BLaER1 treated with 17β-estradiol and CSF1 and Interleukin-3, amounts not matched to agents 10 nM and 100 nM (cell line): ENCODE measurements at regions not wholly inside any gene's neighbourhood (a gene's known extent, or its start where the extent isn't known, plus 50 kb on each side); places are given as distances from the start of the nearest gene placed in this dataset.

Experiments
- H3K27ac ChIP-seq, 11 experiments: shearing (Covaris generic); formaldehyde crosslinking; 2 replicates each; pipeline ENCODE4 v1.8.1; 2022
- H3K27me3 ChIP-seq, 11 experiments: shearing (Covaris generic); formaldehyde crosslinking; 2 replicates each; pipeline ENCODE4 v1.8.1; 2022
- H3K36me3 ChIP-seq, 11 experiments: shearing (Covaris generic); formaldehyde crosslinking; 2 replicates each; pipeline ENCODE4 v1.8.1; 2022
- H3K4me1 ChIP-seq, 10 experiments: shearing (Covaris generic); formaldehyde crosslinking; 2 replicates each; pipeline ENCODE4 v1.8.1; 2022
- H3K4me2 ChIP-seq, 11 experiments: shearing (Covaris generic); formaldehyde crosslinking; 2 replicates each; pipeline ENCODE4 v1.8.1; 2022
- H3K4me3 ChIP-seq, 10 experiments: shearing (Covaris generic); formaldehyde crosslinking; 2 replicates each; pipeline ENCODE4 v1.8.1; 2022
- H3K9ac ChIP-seq, 11 experiments: shearing (Covaris generic); formaldehyde crosslinking; 2 replicates each; pipeline ENCODE4 v1.8.1; 2022
- H3K9me3 ChIP-seq, 11 experiments: shearing (Covaris generic); formaldehyde crosslinking; replicated peaks in 1 of 11; 2 replicates each; pipeline ENCODE4 v1.8.1; 2022
- H4K20me1 ChIP-seq, 11 experiments: shearing (Covaris generic); formaldehyde crosslinking; 2 replicates each; pipeline ENCODE4 v1.8.1; 2022
- Cebpa-rat ChIP-seq, 11 experiments: shearing (Covaris generic); IDR thresholded peaks; 2 replicates each; pipeline ENCODE4 v1.8.1; 2022

GRCh38 chr20:41837669-41838224 lies 219.6 kb upstream of the CHD6 start:
- no peak for TF ChIP-seq Cebpa-rat (IDR thresholded peaks at IDR 0.05)
- Histone ChIP-seq H3K4me2 (peak overlapping the region in 2 of 11 experiments; percentile 5 to 10; a peak in 2 of 22 replicates), H3K9ac (no peak overlapping the region)

GRCh38 chr20:41833739-41834138 lies 215.6 kb upstream of the CHD6 start:
- Histone ChIP-seq H3K9ac (no peak overlapping the region), H3K27me3 (no peaks in the 10 kb centered on the region), H3K36me3 (no peaks in the 10 kb centered on the region), H3K9me3 (peaks cover 0 to 24% (median 13%) of the 10 kb centered on the region in 11 experiments; a peak in 19 of 22 replicates), H3K27ac (no peak overlapping the region), H3K4me1 (peaks cover 0 to 11% (median 9%) of the 10 kb centered on the region in 10 experiments; a peak in 10 of 20 replicates), H3K4me2 (no peak overlapping the region), H4K20me1 (no peaks in the 10 kb centered on the region), H3K4me3 (no peak overlapping the region)
- TF ChIP-seq Cebpa-rat (IDR thresholded peaks at IDR 0.05): no peak

More at GRCh38 chr20:41837669-41838224, 219.6 kb upstream of the CHD6 start:
- no peaks in the 10 kb centered on the region for H3K36me3 ChIP-seq
- no peaks in the 10 kb centered on the region for H4K20me1 ChIP-seq
- H3K27me3 ChIP-seq: no peaks in the 10 kb centered on the region
- no peaks in the 10 kb centered on the region for H3K9me3 ChIP-seq
- H3K27ac ChIP-seq: no peak overlapping the region
- H3K4me1 ChIP-seq: 0 out of 20 replicates have a peak, but pooled peaks cover 0 to 5% (median 0%) of the 10 kb centered on the region in 10 experiments
- no peak overlapping the region for H3K4me3 ChIP-seq

- Histone ChIP-seq H3K9me3 (peaks cover 0 to 27% (median 13%) of the 10 kb centered on the region in 11 experiments; a peak in 19 of 22 replicates), H3K36me3 (no peaks in the 10 kb centered on the region), H3K27ac (no peak overlapping the region), H3K27me3 (peaks cover 0 to 4% (median 0%) of the 10 kb centered on the region in 11 experiments; a peak in 1 of 22 replicates), H4K20me1 (no peaks in the 10 kb centered on the region), H3K9ac (no peak overlapping the region), H3K4me3 (no peak overlapping the region), H3K4me1 (peaks cover 0 to 18% (median 9%) of the 10 kb centered on the region in 10 experiments; a peak in 10 of 20 replicates), H3K4me2 (peak overlapping the region in 9 of 11 experiments; percentile 2 to 31 (median 21); a peak in 6 of 22 replicates)
- no peak for TF ChIP-seq Cebpa-rat (IDR thresholded peaks at IDR 0.05)
These were observed 212.5 kb upstream of the CHD6 start for GRCh38 chr20:41830702-41831101.

GRCh38 chr20:41819436-41819835 lies 201.3 kb upstream of the CHD6 start:
- H3K9me3 ChIP-seq: 0 out of 22 replicates have a peak, but pooled peaks cover 0 to 9% (median 0%) of the 10 kb centered on the region in 11 experiments
- no peak overlapping the region for H3K27ac ChIP-seq
- no peaks in the 10 kb centered on the region for H4K20me1 ChIP-seq
- no peak overlapping the region for H3K9ac ChIP-seq
- H3K36me3 ChIP-seq: no peaks in the 10 kb centered on the region
- no peak for TF ChIP-seq Cebpa-rat (IDR thresholded peaks at IDR 0.05)
- H3K27me3 ChIP-seq: no peaks in the 10 kb centered on the region
- no peaks in the 10 kb centered on the region for H3K4me1 ChIP-seq
- H3K4me2 ChIP-seq: no peak overlapping the region
- no peak overlapping the region for H3K4me3 ChIP-seq

- H3K9me3 ChIP-seq: 0 out of 22 replicates have a peak, but pooled peaks cover 0 to 9% (median 0%) of the 10 kb centered on the region in 11 experiments
- no peaks in the 10 kb centered on the region for H3K4me1 ChIP-seq
- H3K27ac ChIP-seq: no peak overlapping the region
- TF ChIP-seq Cebpa-rat (IDR thresholded peaks at IDR 0.05): no peak
- H3K36me3 ChIP-seq: no peaks in the 10 kb centered on the region
- no peak overlapping the region for H3K4me3 ChIP-seq
- H3K27me3 ChIP-seq: no peaks in the 10 kb centered on the region
- H3K9ac ChIP-seq: no peak overlapping the region
- no peak overlapping the region for H3K4me2 ChIP-seq
- H4K20me1 ChIP-seq: no peaks in the 10 kb centered on the region
These were observed 200.8 kb upstream of the CHD6 start for GRCh38 chr20:41818991-41819390.

GRCh38 chr20:41818369-41818768 lies 200.2 kb upstream of the CHD6 start:
- Histone ChIP-seq H4K20me1 (no peaks in the 10 kb centered on the region), H3K27ac (no peak overlapping the region), H3K27me3 (no peaks in the 10 kb centered on the region), H3K4me2 (no peak overlapping the region), H3K4me3 (no peak overlapping the region), H3K9ac (no peak overlapping the region), H3K9me3 (peaks cover 0 to 8% (median 0%) of the 10 kb centered on the region in 11 experiments; a peak in 4 of 22 replicates), H3K4me1 (no peaks in the 10 kb centered on the region), H3K36me3 (no peaks in the 10 kb centered on the region)
- no peak for TF ChIP-seq Cebpa-rat (IDR thresholded peaks at IDR 0.05)

GRCh38 chr20:41811456-41811855 lies 193.3 kb upstream of the CHD6 start:
- Histone ChIP-seq H3K27me3 (no peaks in the 10 kb centered on the region), H3K9ac (no peak overlapping the region), H3K4me2 (no peak overlapping the region), H3K36me3 (no peaks in the 10 kb centered on the region), H3K9me3 (peaks cover 0 to 21% (median 8%) of the 10 kb centered on the region in 11 experiments; a peak in 10 of 22 replicates), H4K20me1 (no peaks in the 10 kb centered on the region), H3K27ac (no peak overlapping the region), H3K4me3 (no peak overlapping the region), H3K4me1 (no peaks in the 10 kb centered on the region)
- TF ChIP-seq Cebpa-rat (IDR thresholded peaks at IDR 0.05): no peak

- Histone ChIP-seq H3K4me1 (no peaks in the 10 kb centered on the region), H3K9ac (no peak overlapping the region), H3K9me3 (no peaks in the 10 kb centered on the region)
These were observed 181.9 kb upstream of the CHD6 start for GRCh38 chr20:41800040-41800439.

GRCh38 chr20:41798930-41799502 lies 180.8 kb upstream of the CHD6 start:
- H3K4me3 ChIP-seq: no peak overlapping the region
- H3K4me2 ChIP-seq: no peak overlapping the region
- no peak overlapping the region for H3K9ac ChIP-seq
- H3K36me3 ChIP-seq: no peaks in the 10 kb centered on the region
- no peak for TF ChIP-seq Cebpa-rat (IDR thresholded peaks at IDR 0.05)
- H3K27ac ChIP-seq: no peak overlapping the region
- H3K9me3 ChIP-seq: no peaks in the 10 kb centered on the region
- H3K4me1 ChIP-seq: no peaks in the 10 kb centered on the region
- H4K20me1 ChIP-seq: no peaks in the 10 kb centered on the region
- no peaks in the 10 kb centered on the region for H3K27me3 ChIP-seq

More at GRCh38 chr20:41800040-41800439, 181.9 kb upstream of the CHD6 start:
- H3K27me3 ChIP-seq: no peaks in the 10 kb centered on the region
- no peak overlapping the region for H3K27ac ChIP-seq
- no peaks in the 10 kb centered on the region for H4K20me1 ChIP-seq
- no peaks in the 10 kb centered on the region for H3K36me3 ChIP-seq
- H3K4me2 ChIP-seq: no peak overlapping the region
- no peak overlapping the region for H3K4me3 ChIP-seq
- TF ChIP-seq Cebpa-rat (IDR thresholded peaks at IDR 0.05): no peak

- no peaks in the 10 kb centered on the region for H3K27me3 ChIP-seq
- H3K36me3 ChIP-seq: no peaks in the 10 kb centered on the region
- H3K4me2 ChIP-seq: no peak overlapping the region
- H4K20me1 ChIP-seq: no peaks in the 10 kb centered on the region
- no peak for TF ChIP-seq Cebpa-rat (IDR thresholded peaks at IDR 0.05)
- H3K9me3 ChIP-seq: peaks cover 0 to 6% (median 0%) of the 10 kb centered on the region in 11 experiments; a peak in 1 of 22 replicates
- no peak overlapping the region for H3K9ac ChIP-seq
- H3K4me1 ChIP-seq: no peaks in the 10 kb centered on the region
- no peak overlapping the region for H3K4me3 ChIP-seq
- H3K27ac ChIP-seq: no peak overlapping the region
These were observed 168.0 kb upstream of the CHD6 start for GRCh38 chr20:41786158-41786557.
